Activated B cell treated with CpG ODN at 0.5 μM for 24 hours (primary cell): ENCODE measurements at regions not wholly inside any gene's neighbourhood (a gene's known extent, or its start where the extent isn't known, plus 50 kb on each side); places are given as distances from the start of the nearest gene placed in this dataset.

Source experiments
- ATAC-seq: fragments of 200-7000 bp; cut with Tn5 transposase; one replicate; pipeline ENCODE4 v1.10.0; 2021; ENCODE audit warnings: low read depth, mild to moderate bottlenecking, moderate library complexity
- CTCF ChIA-PET: fragments of 350-600 bp; sonication (Branson Sonifier 250); formaldehyde crosslinking; loops from one replicate; lab custom pipeline; 2021; ENCODE audit warnings: antibody characterized with exemption; lab: Charles Lee
- POLR2A ChIA-PET: fragments of 350-600 bp; sonication (Branson Sonifier 250); formaldehyde crosslinking; loops from one replicate; lab custom pipeline; 2021; ENCODE audit warnings: antibody characterized with exemption; lab: Charles Lee
- DNase-seq: peaks from one replicate; pipeline ENCODE4 v3.0.0; 2022
- H3K27ac Mint-ChIP-seq: one replicate; pipeline ENCODE4 v1.8.0; 2020; ENCODE audit warnings: mixed read lengths
- H3K27me3 Mint-ChIP-seq: one replicate; pipeline ENCODE4 v1.8.0; 2021; ENCODE audit warnings: mixed read lengths
- H3K36me3 Mint-ChIP-seq: one replicate; pipeline ENCODE4 v1.8.0; 2021; ENCODE audit warnings: low read depth, mixed read lengths
- H3K4me1 Mint-ChIP-seq: one replicate; pipeline ENCODE4 v1.8.0; 2021; ENCODE audit warnings: mixed read lengths
- H3K4me3 Mint-ChIP-seq: one replicate; pipeline ENCODE4 v1.8.0; 2020; ENCODE audit warnings: mild to moderate bottlenecking, mixed read lengths
- H3K9me3 Mint-ChIP-seq: one replicate; pipeline ENCODE4 v1.8.0; 2020; ENCODE audit warnings: mixed read lengths
- intact Hi-C: fragments of 100-400 bp; cut with micrococcal nuclease; formaldehyde crosslinking; loops from one replicate; pipeline ENCODE4 v1.15.1; 2024
- TF ChIP-seq, protein P1 (sequence below): fragments of 200-600 bp; IDR thresholded peaks from one replicate; pipeline ENCODE4 v1.8.0; 2022; ENCODE audit warnings: antibody characterized with exemption, mild to moderate bottlenecking

DNA sequence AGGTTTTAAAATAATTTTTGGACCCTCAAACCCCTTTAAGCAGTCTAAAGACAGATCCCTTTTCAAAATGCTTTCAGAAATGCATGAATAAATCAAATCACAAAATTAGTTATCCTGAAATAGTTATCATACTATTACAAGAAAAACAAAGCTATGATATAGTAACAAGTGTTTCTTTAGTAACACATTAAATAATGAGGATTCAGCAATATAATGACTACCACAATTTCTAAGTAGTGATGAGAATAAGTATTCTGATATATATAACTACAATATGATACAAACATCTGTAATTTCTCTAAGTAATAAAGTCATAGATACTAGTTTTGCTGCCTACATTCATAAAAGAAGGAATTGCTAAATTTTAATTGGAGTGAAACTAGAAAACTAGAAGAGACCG is 53.0 kb upstream of the TMEM168 start:
- Mint-ChIP-seq H3K27ac (no peak overlapping the region), H3K9me3 (no peaks in the 10 kb centered on the region), H3K4me3 (no peak overlapping the region), H3K4me1 (peaks cover 29% of the 10 kb centered on the region), H3K27me3 (no peaks in the 10 kb centered on the region), H3K36me3 (peaks cover 17% of the 10 kb centered on the region)
- intact Hi-C loops, result no loop called here
- DNase-seq (no peak), ATAC-seq (no peak)
- CTCF ChIA-PET, result no interaction called here
- POLR2A ChIA-PET, result no interaction called here
- TF ChIP-seq, protein P1, sequence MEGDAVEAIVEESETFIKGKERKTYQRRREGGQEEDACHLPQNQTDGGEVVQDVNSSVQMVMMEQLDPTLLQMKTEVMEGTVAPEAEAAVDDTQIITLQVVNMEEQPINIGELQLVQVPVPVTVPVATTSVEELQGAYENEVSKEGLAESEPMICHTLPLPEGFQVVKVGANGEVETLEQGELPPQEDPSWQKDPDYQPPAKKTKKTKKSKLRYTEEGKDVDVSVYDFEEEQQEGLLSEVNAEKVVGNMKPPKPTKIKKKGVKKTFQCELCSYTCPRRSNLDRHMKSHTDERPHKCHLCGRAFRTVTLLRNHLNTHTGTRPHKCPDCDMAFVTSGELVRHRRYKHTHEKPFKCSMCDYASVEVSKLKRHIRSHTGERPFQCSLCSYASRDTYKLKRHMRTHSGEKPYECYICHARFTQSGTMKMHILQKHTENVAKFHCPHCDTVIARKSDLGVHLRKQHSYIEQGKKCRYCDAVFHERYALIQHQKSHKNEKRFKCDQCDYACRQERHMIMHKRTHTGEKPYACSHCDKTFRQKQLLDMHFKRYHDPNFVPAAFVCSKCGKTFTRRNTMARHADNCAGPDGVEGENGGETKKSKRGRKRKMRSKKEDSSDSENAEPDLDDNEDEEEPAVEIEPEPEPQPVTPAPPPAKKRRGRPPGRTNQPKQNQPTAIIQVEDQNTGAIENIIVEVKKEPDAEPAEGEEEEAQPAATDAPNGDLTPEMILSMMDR, result no peak
